IMR-90 (cell line): ENCODE measurements at regions not wholly inside any gene's neighbourhood (a gene's known extent, or its start where the extent isn't known, plus 50 kb on each side); places are given as distances from the start of the nearest gene placed in this dataset.
"Not testable (repeated sequence)": the region's sequence is repeated elsewhere in the genome, so short reads cannot be mapped to it uniquely, and the experiment has no call there.

Experiments
- ATAC-seq: fragments of 200-7000 bp; cut with Tn5 transposase; 2 replicates; pipeline ENCODE4 v1.9.1; 2020; ENCODE audit warnings: low read depth, mild to moderate bottlenecking, moderate library complexity
- BruUV-seq: library from RNA; stranded (reverse); fragments of 400-500 nt; replicated peaks from 2 replicates; lab custom pipeline; 2021; lab: Mats Ljungman, UMichigan
- CTCF ChIA-PET: fragments of 300-600 bp; formaldehyde crosslinking; extraction: SDS; loops from one replicate; lab custom pipeline; 2021; ENCODE audit warnings: antibody characterized with exemption; lab: Yijun Ruan, JAX
- POLR2A ChIA-PET: fragments of 300-600 bp; sonication (Branson Sonifier 250); formaldehyde crosslinking; loops from one replicate; lab custom pipeline; 2022; ENCODE audit warnings: antibody characterized with exemption; ENCODE audit not compliant: unreplicated experiment; lab: Charles Lee
- DNase-seq: peaks from one replicate; pipeline ENCODE4 v3.0.0; 2013
- H2AFZ ChIP-seq: replicated peaks from 2 replicates; pipeline ENCODE3; 2013; ENCODE audit warnings: low read length, mild to moderate bottlenecking; ENCODE audit not compliant: poor library complexity
- H2AK5ac ChIP-seq: 2 replicates; pipeline ENCODE4 v1.6.1; 2013; ENCODE audit warnings: low read depth, low read length, inconsistent platforms
- H2AK9ac ChIP-seq: replicated peaks from 2 replicates; pipeline ENCODE3; 2013; ENCODE audit warnings: mild to moderate bottlenecking, low read depth, low read length, moderate library complexity; ENCODE audit not compliant: poor library complexity
- H2BK120ac ChIP-seq: 2 replicates; pipeline ENCODE4 v1.6.1; 2013; ENCODE audit warnings: low read depth, low read length, inconsistent platforms
- H2BK15ac ChIP-seq: 3 replicates; pipeline ENCODE4 v1.6.1; 2013; ENCODE audit warnings: low read depth, low read length, inconsistent platforms
- H2BK20ac ChIP-seq: 2 replicates; pipeline ENCODE4 v1.6.1; 2013; ENCODE audit warnings: low read depth, mild to moderate bottlenecking, inconsistent platforms, low read length, moderate library complexity
- H2BK5ac ChIP-seq: 2 replicates; pipeline ENCODE4 v1.6.1; 2013; ENCODE audit warnings: mild to moderate bottlenecking, low read depth, low read length, inconsistent platforms; ENCODE audit not compliant: poor library complexity, severe bottlenecking
- H3K14ac ChIP-seq: replicated peaks from 2 replicates; pipeline ENCODE4 v1.6.1; 2013; ENCODE audit warnings: low read depth, low read length, inconsistent platforms
- H3K18ac ChIP-seq: 2 replicates; pipeline ENCODE4 v1.6.1; 2013; ENCODE audit warnings: low read depth, low read length, control low read depth
- H3K23ac ChIP-seq: 2 replicates; pipeline ENCODE4 v1.6.1; 2013; ENCODE audit warnings: low read depth, low read length, inconsistent platforms
- H3K27ac ChIP-seq: 2 replicates; pipeline ENCODE4 v1.5.1; 2013; ENCODE audit warnings: mild to moderate bottlenecking, control low read depth, low read length; ENCODE audit not compliant: insufficient read depth
- H3K27me3 ChIP-seq: 2 replicates; pipeline ENCODE4 v1.6.1; 2013; ENCODE audit warnings: low read length; ENCODE audit not compliant: control insufficient read depth, insufficient read depth
- H3K36me3 ChIP-seq: 2 replicates; pipeline ENCODE4 v1.6.1; 2013; ENCODE audit warnings: low read length, mixed read lengths; ENCODE audit not compliant: control insufficient read depth, insufficient read depth
- H3K4ac ChIP-seq: 2 replicates; pipeline ENCODE4 v1.6.1; 2013; ENCODE audit warnings: low read depth, low read length, inconsistent platforms
- H3K4me1 ChIP-seq: 2 replicates; pipeline ENCODE4 v1.6.1; 2013; ENCODE audit warnings: low read length, mixed read lengths; ENCODE audit not compliant: control insufficient read depth, insufficient read depth
- H3K4me2 ChIP-seq: 2 replicates; pipeline ENCODE4 v1.6.1; 2013; ENCODE audit warnings: low read depth, mild to moderate bottlenecking, control low read depth, low read length, moderate library complexity
- H3K4me3 ChIP-seq: 2 replicates; pipeline ENCODE4 v1.5.1; 2013; ENCODE audit warnings: low read depth, mild to moderate bottlenecking, control low read depth, low read length, moderate library complexity; ENCODE audit not compliant: insufficient read depth
- H3K56ac ChIP-seq: 2 replicates; pipeline ENCODE4 v1.6.1; 2013; ENCODE audit warnings: low read length, inconsistent platforms; ENCODE audit not compliant: insufficient read depth; ENCODE audit errors: extremely low read depth
- H3K79me1 ChIP-seq, 2 experiments: 2 replicates each; pipeline ENCODE4 v1.6.1; 2013; ENCODE audit warnings: low read length in 2 of 2, inconsistent platforms in 1 of 2, low read depth in 1 of 2
- H3K9ac ChIP-seq: 2 replicates; pipeline ENCODE4 v1.6.1; 2013; ENCODE audit warnings: low read depth, low read length, control low read depth
- H3K9me1 ChIP-seq: 2 replicates; pipeline ENCODE4 v1.6.1; 2013; ENCODE audit warnings: low read length, inconsistent platforms; ENCODE audit not compliant: insufficient read depth
- H3K9me3 ChIP-seq: 2 replicates; pipeline ENCODE4 v1.6.1; 2013; ENCODE audit warnings: low read length; ENCODE audit not compliant: control insufficient read depth, insufficient read depth
- H4K20me1 ChIP-seq: 2 replicates; pipeline ENCODE4 v1.6.1; 2013; ENCODE audit warnings: low read length, inconsistent platforms; ENCODE audit not compliant: insufficient read depth
- H4K5ac ChIP-seq: 2 replicates; pipeline ENCODE4 v1.6.1; 2013; ENCODE audit warnings: mild to moderate bottlenecking, low read depth, low read length, control low read depth
- H4K8ac ChIP-seq, 2 experiments: 2 replicates each; pipeline ENCODE4 v1.6.1; 2013; ENCODE audit warnings: low read depth in 2 of 2, low read length in 2 of 2, control low read depth in 1 of 2, inconsistent platforms in 1 of 2
- H4K91ac ChIP-seq: 2 replicates; pipeline ENCODE4 v1.6.1; 2013; ENCODE audit warnings: low read depth, low read length, inconsistent platforms; ENCODE audit not compliant: insufficient read depth
- WGBS, 2 experiments: methylation state at CpG; one replicate each; pipeline versions ENCODE4 v1.1.5 to v1.1.7; 2013; ENCODE audit warnings: missing lambda C conversion rate in 2 of 2; ENCODE audit not compliant: insufficient read length in 1 of 2; ENCODE audit errors: extremely low coverage in 2 of 2; 5-methylcytosine and 5-hydroxymethylcytosine counted together
- dilution Hi-C: fragments of 300-500 bp; cut with HindIII; formaldehyde crosslinking; loops from one replicate; pipeline ENCODE4 v1.14.3; 2018; ENCODE audit warnings: low sequenced_read_pairs; ENCODE audit not compliant: unreplicated experiment
- in situ Hi-C: fragments of 300-500 bp; cut with MboI; formaldehyde crosslinking; loops from 3 replicates; pipeline ENCODE4 v1.14.3; 2019; ENCODE audit warnings: low sequenced_read_pairs, inconsistent platforms, mixed read lengths
- intact Hi-C: fragments of 100-400 bp; cut with micrococcal nuclease; formaldehyde crosslinking; loops from 2 replicates; pipeline ENCODE4 v1.10.0; 2022

GRCh38 chr4:28514766-28515165 lies 1654.1 kb downstream of the STIM2 start:
- H3K4me3 ChIP-seq, H2BK5ac ChIP-seq, H3K79me1 ChIP-seq, H3K56ac ChIP-seq, H3K9me3 ChIP-seq, H2AK9ac ChIP-seq, H4K91ac ChIP-seq, H2AFZ ChIP-seq, intact Hi-C loops, H3K9me1 ChIP-seq, H3K14ac ChIP-seq, H4K8ac ChIP-seq, H4K5ac ChIP-seq, H3K4ac ChIP-seq, CTCF ChIA-PET, H3K27ac ChIP-seq, H3K9ac ChIP-seq, H2AK5ac ChIP-seq, H3K27me3 ChIP-seq, in situ Hi-C loops, ATAC-seq, H3K23ac ChIP-seq, H3K36me3 ChIP-seq, H3K4me2 ChIP-seq, H3K18ac ChIP-seq, DNase-seq, BruUV-seq, H2BK120ac ChIP-seq, H2BK15ac ChIP-seq, dilution Hi-C loops, POLR2A ChIA-PET, H3K4me1 ChIP-seq, H4K20me1 ChIP-seq, H2BK20ac ChIP-seq: not testable (repeated sequence)
- no CpG with 5 or more reads among the region's 30 CpGs for WGBS, 2 experiments
